ENCODE measurements at regions not wholly inside any gene's neighbourhood (a gene's known extent, or its start where the extent isn't known, plus 50 kb on each side); places are given as distances from the start of the nearest gene placed in this dataset.

GRCh38 chr2:12027136-12027535, 280.7 kb downstream of the LPIN1 start:
- TF ChIP-seq, protein P1, sequence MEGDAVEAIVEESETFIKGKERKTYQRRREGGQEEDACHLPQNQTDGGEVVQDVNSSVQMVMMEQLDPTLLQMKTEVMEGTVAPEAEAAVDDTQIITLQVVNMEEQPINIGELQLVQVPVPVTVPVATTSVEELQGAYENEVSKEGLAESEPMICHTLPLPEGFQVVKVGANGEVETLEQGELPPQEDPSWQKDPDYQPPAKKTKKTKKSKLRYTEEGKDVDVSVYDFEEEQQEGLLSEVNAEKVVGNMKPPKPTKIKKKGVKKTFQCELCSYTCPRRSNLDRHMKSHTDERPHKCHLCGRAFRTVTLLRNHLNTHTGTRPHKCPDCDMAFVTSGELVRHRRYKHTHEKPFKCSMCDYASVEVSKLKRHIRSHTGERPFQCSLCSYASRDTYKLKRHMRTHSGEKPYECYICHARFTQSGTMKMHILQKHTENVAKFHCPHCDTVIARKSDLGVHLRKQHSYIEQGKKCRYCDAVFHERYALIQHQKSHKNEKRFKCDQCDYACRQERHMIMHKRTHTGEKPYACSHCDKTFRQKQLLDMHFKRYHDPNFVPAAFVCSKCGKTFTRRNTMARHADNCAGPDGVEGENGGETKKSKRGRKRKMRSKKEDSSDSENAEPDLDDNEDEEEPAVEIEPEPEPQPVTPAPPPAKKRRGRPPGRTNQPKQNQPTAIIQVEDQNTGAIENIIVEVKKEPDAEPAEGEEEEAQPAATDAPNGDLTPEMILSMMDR (IDR thresholded peaks at IDR 0.05): no peak
- no peak overlapping the region for H3K4me3 ChIP-seq
- H3K27me3 ChIP-seq: no peaks in the 10 kb centered on the region
- no peak for DNase-seq
- intact Hi-C loops (cut with DNase I): no loop called here
- no peak overlapping the region for H3K9ac ChIP-seq (ENCODE audit: low read depth in 2 of 2, low read length in 2 of 2)
- H3K9me3 ChIP-seq: no peaks in the 10 kb centered on the region
- no peaks in the 10 kb centered on the region for H3K36me3 ChIP-seq
- H3K27ac ChIP-seq: no peak overlapping the region
- H3K4me1 ChIP-seq: no peaks in the 10 kb centered on the region

GRCh38 chr2:12031866-12032265, 285.4 kb downstream of the LPIN1 start:
- intact Hi-C loops (cut with DNase I): no loop called here
- no peak for DNase-seq
- Histone ChIP-seq H3K9ac (ENCODE audit: low read depth in 2 of 2, low read length in 2 of 2) (no peak overlapping the region), H3K4me3 (no peak overlapping the region), H3K4me1 (no peaks in the 10 kb centered on the region), H3K27me3 (no peaks in the 10 kb centered on the region), H3K36me3 (no peaks in the 10 kb centered on the region), H3K9me3 (no peaks in the 10 kb centered on the region), H3K27ac (no peak overlapping the region)
- TF ChIP-seq, protein P1 (IDR thresholded peaks at IDR 0.05): no peak

DNA sequence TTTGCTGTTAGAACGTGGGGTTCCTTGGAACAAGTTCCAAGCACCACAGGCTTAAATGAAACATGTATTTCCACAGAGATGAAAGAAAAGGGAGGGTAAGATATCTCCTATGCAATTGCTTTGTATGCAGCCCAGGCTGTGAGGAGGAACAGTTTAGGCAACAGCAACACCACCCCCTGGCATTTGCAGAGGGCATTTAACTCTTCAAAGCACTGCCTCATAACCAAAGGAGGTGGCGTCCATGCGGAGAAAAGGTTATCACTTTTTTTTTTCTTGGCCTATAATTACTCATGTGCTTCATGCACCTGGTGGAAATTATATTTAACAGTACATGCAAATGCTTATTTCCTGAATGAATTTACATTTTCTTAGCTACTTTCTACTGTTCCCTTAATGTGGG, 286.0 kb downstream of the LPIN1 start:
- no peak overlapping the region for H3K27ac ChIP-seq

DNA sequence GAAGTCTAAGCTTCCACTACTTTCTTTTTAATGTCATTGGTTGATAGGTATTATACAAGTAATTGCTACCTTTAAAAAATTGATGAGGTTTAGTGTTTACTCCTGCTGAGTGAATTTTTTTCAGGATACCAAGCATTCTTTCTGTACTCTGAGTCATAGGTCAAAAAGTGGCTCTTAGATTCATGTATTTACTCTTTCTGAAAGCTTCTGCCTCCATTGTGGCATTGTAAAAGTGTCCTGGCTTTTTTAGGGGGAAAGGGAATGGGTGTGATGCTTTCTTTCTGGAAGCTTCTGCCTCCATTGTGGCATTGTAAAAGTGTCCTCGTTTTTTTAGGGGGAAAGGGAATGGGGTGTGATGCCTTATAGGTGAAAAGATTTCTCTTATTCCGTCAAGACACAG, 286.5 kb downstream of the LPIN1 start:
- Histone ChIP-seq H3K27me3 (no peaks in the 10 kb centered on the region), H3K9me3 (no peaks in the 10 kb centered on the region), H3K9ac (ENCODE audit: low read depth in 2 of 2, low read length in 2 of 2) (no peak overlapping the region), H3K4me1 (no peaks in the 10 kb centered on the region), H3K27ac (no peak overlapping the region), H3K4me3 (no peak overlapping the region), H3K36me3 (no peaks in the 10 kb centered on the region)
- DNase-seq: no peak
- intact Hi-C loops (cut with DNase I): no loop called here
- TF ChIP-seq, protein P1 (IDR thresholded peaks at IDR 0.05): no peak

More for the DNA sequence above, 286.0 kb downstream of the LPIN1 start:
- H3K27me3 ChIP-seq: no peaks in the 10 kb centered on the region
- H3K4me1 ChIP-seq: no peaks in the 10 kb centered on the region
- no peaks in the 10 kb centered on the region for H3K36me3 ChIP-seq
- intact Hi-C loops (cut with DNase I): no loop called here
- H3K9me3 ChIP-seq: no peaks in the 10 kb centered on the region
- H3K4me3 ChIP-seq: no peak overlapping the region
- H3K9ac ChIP-seq (ENCODE audit: low read depth in 2 of 2, low read length in 2 of 2): no peak overlapping the region
- DNase-seq: no peak
- TF ChIP-seq, protein P1 (IDR thresholded peaks at IDR 0.05): no peak

- Histone ChIP-seq H3K9me3 (no peaks in the 10 kb centered on the region), H3K4me3 (no peak overlapping the region), H3K36me3 (no peaks in the 10 kb centered on the region), H3K9ac (ENCODE audit: low read depth in 2 of 2, low read length in 2 of 2) (no peak overlapping the region), H3K4me1 (no peaks in the 10 kb centered on the region), H3K27ac (no peak overlapping the region), H3K27me3 (no peaks in the 10 kb centered on the region)
- intact Hi-C loops (cut with DNase I): no loop called here
- DNase-seq: no peak
- TF ChIP-seq, protein P1 (IDR thresholded peaks at IDR 0.05): no peak
Observed at GRCh38 chr2:12033494-12033893, 287.1 kb downstream of the LPIN1 start.

- no peak for DNase-seq
- TF ChIP-seq, protein P1 (IDR thresholded peaks at IDR 0.05): no peak
- intact Hi-C loops (cut with DNase I): no loop called here
- H3K27ac ChIP-seq: no peak overlapping the region
- H3K9ac ChIP-seq (ENCODE audit: low read depth in 2 of 2, low read length in 2 of 2): no peak overlapping the region
- no peaks in the 10 kb centered on the region for H3K36me3 ChIP-seq
- H3K4me1 ChIP-seq: no peaks in the 10 kb centered on the region
- no peaks in the 10 kb centered on the region for H3K9me3 ChIP-seq
- no peak overlapping the region for H3K4me3 ChIP-seq
- no peaks in the 10 kb centered on the region for H3K27me3 ChIP-seq
Observed at GRCh38 chr2:12034382-12034781, 287.9 kb downstream of the LPIN1 start.

Data from colonic mucosa (tissue), 4 donors.